Stimulated activated CD4-positive, alpha-beta T cell treated with anti-CD3 and anti-CD28 coated beads, Interleukin-1b, Interleukin-23, amount 100 ng/mL, for 48 hours (primary cell): ENCODE measurements at regions not wholly inside any gene's neighbourhood (a gene's known extent, or its start where the extent isn't known, plus 50 kb on each side); places are given as distances from the start of the nearest gene placed in this dataset.
A peak's percentile ranks its signal among the peaks of the same experiment; 100 is the strongest.
"Not testable (repeated sequence)": the region's sequence is repeated elsewhere in the genome, so short reads cannot be mapped to it uniquely, and the experiment has no call there.

Experiments used
- DNase-seq: peaks from one replicate; pipeline ENCODE4 v3.0.0-alpha.2; 2020

GRCh38 chr17:37859451-37859850 lies 64.8 kb upstream of the TBC1D3K start:
- DNase-seq = no peak

GRCh38 chr17:37858391-37858790 lies 65.8 kb upstream of the TBC1D3K start:
- not testable (repeated sequence) for DNase-seq

DNA sequence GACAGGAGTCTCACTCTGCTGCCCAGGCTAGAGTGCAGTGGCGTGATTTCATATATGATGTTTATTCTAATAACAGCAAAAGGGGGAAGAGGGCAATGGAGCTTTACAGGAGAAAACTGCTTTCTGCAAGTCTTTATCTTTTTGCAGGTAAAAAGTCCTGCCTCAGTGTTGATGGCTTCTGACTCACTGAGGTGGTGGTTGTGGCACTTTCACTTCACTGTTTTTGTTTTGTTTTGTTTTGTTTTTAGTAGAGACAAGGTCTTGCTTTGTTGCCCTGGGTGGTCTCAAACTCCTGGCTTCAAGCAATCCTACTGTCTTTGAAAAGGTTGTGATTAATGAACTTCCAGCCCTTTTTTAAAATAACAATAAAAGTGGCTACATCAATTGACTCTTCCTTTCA lies 68.0 kb upstream of the TBC1D3K start:
- no peak for DNase-seq

- no peak for DNase-seq
Measured at GRCh38 chr17:37849617-37849972, 74.6 kb upstream of the TBC1D3K start.

- DNase-seq = peak; percentile 24
Measured at GRCh38 chr17:37848690-37849616, 75.3 kb upstream of the TBC1D3K start.

GRCh38 chr17:37847811-37848331 lies 76.3 kb upstream of the TBC1D3K start:
- no peak for DNase-seq

DNA sequence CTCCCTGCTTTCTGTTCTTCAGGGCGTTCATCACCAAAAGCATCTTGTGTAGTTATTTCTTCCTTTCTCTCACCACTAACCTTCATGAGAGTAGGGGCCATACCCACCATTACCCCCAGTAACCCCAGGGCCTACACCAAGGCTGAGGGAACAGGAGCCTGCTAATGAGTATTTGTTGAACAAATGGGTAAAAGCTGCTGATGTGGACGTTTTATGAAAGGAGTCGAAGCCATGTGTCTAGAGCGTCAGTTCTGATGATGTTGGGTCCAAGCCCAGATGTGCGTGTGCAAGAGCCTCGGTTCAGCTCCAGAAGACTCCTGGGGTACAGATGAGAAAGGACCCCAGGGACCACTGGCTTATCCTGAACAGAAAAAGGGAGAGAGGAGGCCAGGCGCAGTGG lies 77.1 kb upstream of the TBC1D3K start:
- no peak for DNase-seq

DNA sequence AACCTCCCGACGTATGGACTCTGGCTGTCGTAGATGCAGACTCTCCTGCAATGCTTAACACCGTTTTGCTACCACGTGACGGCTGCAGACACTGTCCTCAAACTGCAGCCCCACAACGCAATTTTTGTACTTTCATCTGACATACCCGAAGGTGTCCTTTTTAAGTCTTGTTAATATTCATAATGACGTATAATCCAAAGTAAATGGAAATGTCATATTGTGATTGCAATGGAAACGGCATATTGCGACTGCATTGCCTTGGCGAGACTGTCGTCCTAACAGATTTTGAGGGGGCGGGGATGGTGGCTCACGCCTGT lies 79.3 kb upstream of the TBC1D3K start:
- DNase-seq = no peak

DNA sequence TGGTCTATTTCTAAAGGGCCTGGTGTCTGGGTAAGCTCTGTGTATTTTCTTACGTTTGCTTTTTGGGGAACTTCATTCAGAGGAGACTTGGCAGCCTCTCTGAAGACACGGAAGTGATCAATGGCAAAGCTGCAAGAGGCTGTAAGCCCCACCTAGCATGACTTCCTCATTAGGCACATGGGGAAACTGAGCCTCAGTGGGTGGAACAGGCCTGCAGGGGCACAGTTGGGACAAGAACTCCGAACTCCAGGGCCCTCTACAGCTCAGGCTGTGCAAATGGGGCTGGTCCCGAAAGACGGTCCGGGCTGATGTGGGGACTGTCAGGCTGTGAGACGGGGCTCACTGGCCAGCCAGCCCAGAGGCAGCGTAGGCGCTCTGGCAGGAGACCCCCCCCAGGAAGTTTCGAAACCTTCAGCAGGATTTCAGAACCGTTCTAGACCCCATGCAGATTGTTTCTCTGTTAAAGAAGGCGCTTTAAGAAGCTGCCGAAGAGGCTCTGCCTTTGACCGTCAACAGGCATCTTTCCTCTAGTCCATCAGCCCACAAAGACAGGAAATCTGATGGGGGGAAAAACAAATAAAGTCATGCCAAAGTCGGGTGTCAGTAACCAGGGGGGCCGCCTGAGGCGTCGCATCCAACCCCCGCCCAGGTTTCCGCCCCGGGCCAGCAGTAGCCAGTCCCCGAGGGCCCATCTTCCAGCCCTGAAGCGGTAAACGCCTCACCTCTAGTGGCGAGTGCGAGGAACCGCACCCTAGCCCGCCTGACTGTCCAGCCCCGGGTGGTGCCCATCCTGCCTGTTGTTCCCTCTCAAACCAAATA lies 79.8 kb upstream of the TBC1D3K start:
- peak; percentile 58 for DNase-seq

DNA sequence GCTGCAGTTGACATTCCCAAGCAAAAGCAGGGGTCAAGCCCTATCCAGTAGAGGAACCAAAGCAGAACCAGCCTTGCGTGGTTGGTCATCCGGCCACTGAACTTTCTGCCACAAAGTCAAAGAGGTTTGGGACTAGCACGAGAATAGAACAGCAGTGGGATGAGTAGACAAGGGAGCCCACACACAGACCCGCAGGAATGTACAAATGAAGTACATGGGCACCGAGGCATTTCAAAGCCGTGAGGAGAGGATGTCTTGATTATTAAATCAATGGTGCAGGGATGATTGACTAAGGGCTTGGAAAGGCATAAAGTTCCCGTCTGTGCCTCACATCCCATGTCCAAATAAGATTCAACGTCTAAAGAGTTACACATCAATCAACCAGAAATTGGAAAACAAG lies 81.8 kb upstream of the TBC1D3K start:
- DNase-seq = no peak

- DNase-seq = no peak
Measured at GRCh38 chr17:37841232-37841631, 83.0 kb upstream of the TBC1D3K start.

- DNase-seq = no peak
Measured at GRCh38 chr17:37840576-37840975, 83.6 kb upstream of the TBC1D3K start.

GRCh38 chr17:37839196-37839978 lies 84.8 kb upstream of the TBC1D3K start:
- no peak for DNase-seq

DNA sequence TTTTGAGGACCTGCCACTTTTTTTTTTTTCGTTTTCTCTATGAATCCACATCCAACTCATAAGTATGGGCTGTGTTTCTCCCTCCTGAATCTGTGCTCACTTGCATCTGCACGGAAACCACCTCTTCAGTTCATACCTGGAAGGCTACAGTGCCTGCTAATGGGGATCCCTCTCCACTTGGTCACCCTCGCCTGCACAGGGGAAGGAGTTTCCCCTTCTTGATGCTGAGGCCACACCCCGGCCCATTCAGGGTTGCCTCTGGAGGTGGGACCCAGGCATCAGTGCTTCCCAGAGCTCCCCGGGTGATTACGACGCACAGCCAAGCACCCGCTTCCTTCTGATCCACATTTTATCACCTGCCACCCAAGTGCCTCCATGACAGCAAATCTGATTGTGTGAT lies 85.9 kb upstream of the TBC1D3K start:
- DNase-seq = no peak

DNA sequence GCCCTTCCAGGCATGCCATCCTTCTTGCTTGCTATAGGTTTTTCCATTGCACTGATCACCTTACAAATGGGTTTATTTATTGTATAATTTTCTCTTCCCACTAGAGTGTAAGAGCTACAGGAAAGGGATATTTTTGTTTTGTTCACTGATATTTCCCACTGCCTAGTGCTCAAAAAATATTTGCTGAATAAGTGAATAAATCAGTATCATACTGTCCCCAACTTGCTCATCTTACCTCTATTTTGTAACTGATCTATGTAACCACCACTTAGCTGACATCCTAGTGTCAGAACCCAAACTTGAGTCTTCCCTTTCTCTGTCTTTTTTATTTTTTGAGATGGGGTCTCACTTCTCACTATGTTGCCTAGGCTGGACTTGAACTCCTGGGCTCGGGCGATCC lies 87.6 kb upstream of the TBC1D3K start:
- no peak for DNase-seq

- no peak for DNase-seq
Measured at GRCh38 chr17:37834168-37834567, 89.3 kb upstream of the HNF1B start.

DNA sequence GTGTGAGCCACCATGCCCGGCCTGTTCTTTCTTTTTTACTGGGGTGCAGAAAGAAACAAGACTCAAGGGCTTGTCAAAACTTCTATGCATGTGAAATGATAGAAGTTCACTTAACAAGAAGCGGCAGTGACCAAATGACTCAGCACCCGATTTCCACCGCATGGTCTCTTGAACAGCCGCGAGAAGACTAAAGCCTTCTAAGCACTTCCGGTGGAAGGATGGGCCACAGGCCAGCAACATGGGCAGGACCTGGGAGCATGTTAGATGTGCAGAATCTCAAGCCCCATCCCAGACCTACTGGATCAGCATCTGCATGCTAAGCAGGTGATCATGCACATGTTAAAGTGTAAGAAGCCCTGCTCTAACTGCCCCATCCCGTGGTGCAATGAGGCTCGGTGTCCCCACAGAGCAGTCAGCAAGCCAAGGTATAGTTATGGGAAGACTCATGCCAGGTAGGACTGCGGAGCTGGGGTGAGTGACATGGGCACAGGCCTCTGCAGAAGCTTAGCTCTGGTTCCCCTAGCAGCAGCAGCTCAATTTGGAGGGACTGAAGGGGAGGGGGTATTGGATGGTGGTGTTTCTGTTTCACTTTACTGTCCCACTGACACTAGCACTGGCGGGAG lies 88.5 kb upstream of the HNF1B start:
- peak; percentile 49 for DNase-seq

- no peak for DNase-seq
Measured at GRCh38 chr17:37831986-37832385, 87.1 kb upstream of the HNF1B start.

- DNase-seq = no peak
Measured at GRCh38 chr17:37831492-37831891, 86.6 kb upstream of the HNF1B start.

- DNase-seq = no peak
Measured at GRCh38 chr17:37830151-37830993, 85.5 kb upstream of the HNF1B start.

DNA sequence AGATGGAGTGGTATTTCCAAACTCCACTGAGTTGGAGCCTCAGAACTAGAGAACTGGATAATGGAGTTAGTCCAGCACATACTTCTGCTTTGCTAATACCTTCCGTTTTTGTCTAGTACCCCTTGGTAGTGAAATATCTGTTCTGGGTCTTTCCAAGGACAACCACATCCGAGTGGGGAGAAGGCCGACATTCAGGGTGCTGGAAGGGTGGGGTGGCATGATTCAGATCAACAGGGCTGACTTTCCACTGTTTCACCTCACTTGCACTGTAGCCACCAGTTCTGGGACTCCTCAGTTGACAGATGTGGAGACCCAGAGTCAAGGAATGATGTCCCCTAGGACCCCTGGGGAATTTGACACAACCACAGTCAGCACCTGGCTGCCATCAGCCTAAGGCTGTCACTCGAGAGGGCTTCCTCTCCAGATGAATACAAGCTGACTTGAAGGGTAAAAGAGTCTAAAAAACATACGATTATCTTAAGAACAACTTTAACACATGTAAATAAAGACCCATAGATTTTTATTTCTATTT lies 84.8 kb upstream of the HNF1B start:
- DNase-seq = no peak
